Natural killer cell treated with Interleukin-12 subunit alpha and Interleukin-12 subunit beta and Interleukin-15 and Interleukin-18, amount 100 ng/mL, for 72 hours (primary cell): ENCODE measurements at regions not wholly inside any gene's neighbourhood (a gene's known extent, or its start where the extent isn't known, plus 50 kb on each side); places are given as distances from the start of the nearest gene placed in this dataset.

ENCODE experiments used
- ATAC-seq, 2 donors: fragments of 150-1000 bp; cut with Tn5 transposase in 1 of 2; sonication (Bioruptor Pico), chemical (Tn5 transposase) in 1 of 2; 2 replicates each; pipeline ENCODE4 v1.10.0; 2021
- DNase-seq: peaks from one replicate; pipeline ENCODE4 v3.0.0; 2022; ENCODE audit warnings: low spot score
- H3K27ac Mint-ChIP-seq, 2 donors: 1 replicate in 1 of 2; 2 replicates in 1 of 2; pipeline ENCODE4 v1.8.0; 2022; ENCODE audit warnings: mixed read lengths in 2 of 2, mild to moderate bottlenecking in 1 of 2, moderate library complexity in 1 of 2
- H3K27me3 Mint-ChIP-seq, 2 donors: 1 replicate in 1 of 2; 2 replicates in 1 of 2; pipeline ENCODE4 v1.8.0; 2022; ENCODE audit warnings: mixed read lengths in 2 of 2
- H3K36me3 Mint-ChIP-seq: one replicate; pipeline ENCODE4 v1.8.0; 2022; ENCODE audit warnings: mixed read lengths
- H3K4me1 Mint-ChIP-seq, 2 donors: 1 replicate in 1 of 2; 2 replicates in 1 of 2; pipeline ENCODE4 v1.8.0; 2022; ENCODE audit warnings: low read depth in 2 of 2, mixed read lengths in 2 of 2, mild to moderate bottlenecking in 1 of 2
- H3K4me3 Mint-ChIP-seq: one replicate; pipeline ENCODE4 v1.8.0; 2022; ENCODE audit warnings: mixed read lengths
- H3K9me3 Mint-ChIP-seq: 2 replicates; pipeline ENCODE4 v1.8.0; 2022; ENCODE audit warnings: mixed read lengths

- Mint-ChIP-seq H3K27ac (no peak overlapping the region), H3K36me3 (no peaks in the 10 kb centered on the region), H3K27me3 (peaks cover 8 to 13% of the 10 kb centered on the region in 2 donors), H3K4me3 (no peak overlapping the region), H3K9me3 (no peaks in the 10 kb centered on the region), H3K4me1 (no peaks in the 10 kb centered on the region)
- ATAC-seq (peak in 1 of 2 donors; percentile 3), DNase-seq (no peak)
Observed at GRCh38 chr10:129339841-129340240, 127.2 kb upstream of the MGMT start.

DNA sequence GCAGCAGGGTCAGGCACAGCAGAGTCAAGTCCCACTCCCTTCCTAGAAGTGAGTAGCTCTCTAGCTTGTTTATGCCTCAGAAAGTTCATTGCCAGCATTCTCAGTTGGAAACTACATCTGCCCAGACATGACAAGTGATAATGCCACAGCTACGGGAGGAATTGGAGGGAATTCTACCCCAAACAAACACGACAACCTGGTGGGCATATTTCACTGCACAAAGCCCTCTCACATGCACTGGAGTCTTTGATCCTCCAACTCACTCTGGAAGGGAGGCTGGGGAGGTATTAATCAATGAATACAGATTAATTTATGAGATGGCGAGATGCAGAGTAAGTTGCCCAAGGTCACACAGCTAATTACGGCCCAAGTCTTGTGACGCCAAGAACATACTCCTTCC, 126.0 kb upstream of the MGMT start:
- no peaks in the 10 kb centered on the region for H3K36me3 Mint-ChIP-seq
- no peak overlapping the region for H3K27ac Mint-ChIP-seq
- H3K27me3 Mint-ChIP-seq: peaks cover 8 to 13% of the 10 kb centered on the region in 2 donors
- ATAC-seq (no peak), DNase-seq (no peak)
- H3K4me1 Mint-ChIP-seq: no peaks in the 10 kb centered on the region
- H3K4me3 Mint-ChIP-seq: no peak overlapping the region
- no peaks in the 10 kb centered on the region for H3K9me3 Mint-ChIP-seq

- H3K36me3 Mint-ChIP-seq: no peaks in the 10 kb centered on the region
- no peaks in the 10 kb centered on the region for H3K4me1 Mint-ChIP-seq
- DNase-seq (no peak), ATAC-seq (no peak)
- no peak overlapping the region for H3K4me3 Mint-ChIP-seq
- no peaks in the 10 kb centered on the region for H3K9me3 Mint-ChIP-seq
- no peak overlapping the region for H3K27ac Mint-ChIP-seq
- peaks cover 5 to 12% of the 10 kb centered on the region in 2 donors for H3K27me3 Mint-ChIP-seq
Observed at GRCh38 chr10:129342385-129342784, 124.7 kb upstream of the MGMT start.

DNA sequence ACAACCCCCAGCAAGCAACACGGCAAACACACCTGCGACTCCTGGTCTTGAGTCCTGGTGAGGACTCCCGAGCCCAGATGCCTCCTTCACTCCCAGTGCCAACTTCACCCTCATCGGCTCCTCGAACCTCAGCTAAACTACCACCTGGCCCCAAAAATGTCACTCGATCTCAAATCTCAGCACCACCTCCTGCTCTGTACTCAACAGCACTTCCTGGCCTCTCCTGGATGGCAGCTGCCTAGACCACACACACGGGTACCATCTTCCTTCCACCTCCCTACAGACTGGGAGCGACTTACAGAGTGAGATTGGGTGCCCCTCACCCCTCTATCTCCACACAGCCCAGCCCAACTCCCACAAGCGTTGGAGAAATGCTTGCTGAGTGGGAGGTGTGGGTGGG, 123.9 kb upstream of the MGMT start:
- ATAC-seq (peak in 1 of 2 donors; percentile 24), DNase-seq (no peak)
- H3K27ac Mint-ChIP-seq: no peak overlapping the region
- H3K27me3 Mint-ChIP-seq: peaks cover 5 to 12% of the 10 kb centered on the region in 2 donors
- H3K9me3 Mint-ChIP-seq: no peaks in the 10 kb centered on the region
- no peaks in the 10 kb centered on the region for H3K36me3 Mint-ChIP-seq
- H3K4me3 Mint-ChIP-seq: no peak overlapping the region
- no peaks in the 10 kb centered on the region for H3K4me1 Mint-ChIP-seq

DNA sequence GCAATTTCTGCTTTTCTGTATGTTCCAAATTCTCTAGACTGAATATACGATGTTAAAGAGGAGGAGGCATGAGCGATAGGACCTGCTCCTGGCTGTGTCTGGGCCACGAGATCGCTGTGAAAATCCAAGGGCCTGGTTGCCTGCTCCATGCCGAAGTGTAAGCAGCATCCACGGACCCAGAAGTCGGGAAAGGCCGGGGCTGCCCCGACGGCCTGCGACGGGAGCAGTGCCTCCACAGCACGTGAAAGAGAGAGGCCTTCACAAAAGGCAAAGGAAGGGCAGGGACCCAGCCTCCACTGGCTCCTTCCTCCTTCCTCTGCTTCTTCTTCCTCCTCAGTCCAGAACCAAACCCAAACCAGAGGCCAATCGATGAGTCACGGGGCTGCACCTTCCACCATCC, 122.9 kb upstream of the MGMT start:
- Mint-ChIP-seq H3K4me3 (no peak overlapping the region), H3K4me1 (no peaks in the 10 kb centered on the region), H3K36me3 (no peaks in the 10 kb centered on the region), H3K9me3 (no peaks in the 10 kb centered on the region), H3K27ac (no peak overlapping the region), H3K27me3 (peaks cover 3 to 12% of the 10 kb centered on the region in 2 donors)
- ATAC-seq (no peak), DNase-seq (no peak)

GRCh38 chr10:129344731-129345355, 122.2 kb upstream of the MGMT start:
- no peak overlapping the region for H3K4me3 Mint-ChIP-seq
- no peak for DNase-seq
- H3K4me1 Mint-ChIP-seq: no peaks in the 10 kb centered on the region
- no peaks in the 10 kb centered on the region for H3K36me3 Mint-ChIP-seq
- no peak for ATAC-seq
- no peaks in the 10 kb centered on the region for H3K9me3 Mint-ChIP-seq
- H3K27me3 Mint-ChIP-seq: peaks cover 3 to 12% of the 10 kb centered on the region in 2 donors
- no peak overlapping the region for H3K27ac Mint-ChIP-seq

GRCh38 chr10:129345763-129346162, 121.3 kb upstream of the MGMT start:
- DNase-seq (no peak), ATAC-seq (no peak)
- Mint-ChIP-seq H3K9me3 (no peaks in the 10 kb centered on the region), H3K4me1 (no peaks in the 10 kb centered on the region), H3K27me3 (peaks cover 3 to 12% of the 10 kb centered on the region in 2 donors), H3K36me3 (no peaks in the 10 kb centered on the region), H3K27ac (no peak overlapping the region), H3K4me3 (no peak overlapping the region)

- DNase-seq (no peak), ATAC-seq (no peak)
- H3K9me3 Mint-ChIP-seq: no peaks in the 10 kb centered on the region
- H3K36me3 Mint-ChIP-seq: no peaks in the 10 kb centered on the region
- H3K4me1 Mint-ChIP-seq: no peaks in the 10 kb centered on the region
- H3K4me3 Mint-ChIP-seq: no peak overlapping the region
- no peak overlapping the region for H3K27ac Mint-ChIP-seq
- peaks cover 8 to 25% of the 10 kb centered on the region in 2 donors for H3K27me3 Mint-ChIP-seq
Observed at GRCh38 chr10:129350690-129351089, 116.4 kb upstream of the MGMT start.

DNA sequence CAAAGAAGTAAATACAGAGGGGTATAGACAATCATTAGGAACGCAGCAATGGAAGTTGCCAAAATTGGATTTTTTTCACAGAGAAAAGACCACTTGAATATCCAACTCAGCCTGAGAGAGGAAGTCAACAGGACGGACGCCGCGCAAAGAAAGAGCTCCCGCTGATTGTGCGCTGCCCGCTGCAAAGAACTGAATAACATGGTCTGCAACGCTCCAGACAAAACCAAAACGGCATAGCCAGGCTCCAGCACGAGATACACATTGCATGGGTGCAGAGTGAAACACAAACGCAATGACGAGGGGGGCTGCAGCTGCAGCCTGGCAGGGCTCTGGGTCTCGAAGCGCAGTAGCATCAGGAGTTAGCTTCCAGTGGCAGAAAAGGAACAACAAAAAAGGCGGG, 113.9 kb upstream of the MGMT start:
- Mint-ChIP-seq H3K4me3 (no peak overlapping the region), H3K9me3 (no peaks in the 10 kb centered on the region), H3K36me3 (no peaks in the 10 kb centered on the region), H3K27ac (no peak overlapping the region), H3K27me3 (peaks cover 13 to 30% of the 10 kb centered on the region in 2 donors), H3K4me1 (no peaks in the 10 kb centered on the region)
- DNase-seq: no peak
- no peak for ATAC-seq

GRCh38 chr10:129360046-129360445, 107.0 kb upstream of the MGMT start:
- Mint-ChIP-seq H3K9me3 (no peaks in the 10 kb centered on the region), H3K36me3 (no peaks in the 10 kb centered on the region), H3K27me3 (peaks cover 16 to 33% of the 10 kb centered on the region in 2 donors), H3K4me1 (no peaks in the 10 kb centered on the region), H3K27ac (no peak overlapping the region), H3K4me3 (no peak overlapping the region)
- DNase-seq (no peak), ATAC-seq (no peak)

DNA sequence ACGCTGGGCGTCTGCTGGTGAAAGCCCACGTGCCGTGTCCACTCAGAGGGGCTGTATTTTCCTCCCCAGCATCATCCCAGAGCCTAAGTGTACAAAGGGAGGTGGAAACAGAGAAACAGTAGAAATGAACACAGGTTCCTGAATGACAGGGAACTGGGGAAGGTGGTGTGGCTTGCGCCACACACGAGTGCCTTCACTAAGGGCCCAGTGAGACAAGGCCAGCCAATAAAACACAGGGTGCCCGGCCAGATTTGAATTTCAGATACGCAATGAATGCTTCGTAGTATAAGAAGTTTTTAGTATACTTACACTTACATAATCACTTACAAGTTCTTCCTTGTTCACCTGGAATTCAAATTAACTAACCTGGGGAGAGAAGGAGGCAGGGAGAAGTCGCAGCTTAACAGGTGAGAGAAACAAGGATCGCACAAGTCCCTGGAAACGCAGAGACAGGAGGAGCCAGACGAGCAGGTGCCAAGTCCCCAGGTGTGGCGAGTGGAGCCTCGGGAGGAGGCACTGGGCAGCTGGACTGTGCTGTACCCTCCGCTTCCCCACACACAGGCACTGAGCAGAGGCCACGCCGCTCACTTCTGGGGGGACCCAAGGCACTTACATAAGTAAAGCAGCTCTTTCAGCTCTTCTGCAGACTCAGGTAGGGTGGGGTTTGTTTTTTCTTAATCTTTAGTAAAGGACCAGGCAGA, 105.2 kb upstream of the MGMT start:
- Mint-ChIP-seq H3K4me3 (no peak overlapping the region), H3K9me3 (no peaks in the 10 kb centered on the region), H3K4me1 (no peaks in the 10 kb centered on the region), H3K27me3 (peaks cover 16 to 29% of the 10 kb centered on the region in 2 donors), H3K36me3 (no peaks in the 10 kb centered on the region), H3K27ac (no peak overlapping the region)
- DNase-seq: no peak
- ATAC-seq: peak in 1 of 2 donors; percentile 46

- Mint-ChIP-seq H3K4me1 (no peaks in the 10 kb centered on the region), H3K36me3 (no peaks in the 10 kb centered on the region), H3K27ac (no peak overlapping the region), H3K4me3 (no peak overlapping the region), H3K9me3 (no peaks in the 10 kb centered on the region), H3K27me3 (peaks cover 14 to 30% of the 10 kb centered on the region in 2 donors)
- no peak for ATAC-seq
- no peak for DNase-seq
Observed at GRCh38 chr10:129364949-129365348, 102.1 kb upstream of the MGMT start.

DNA sequence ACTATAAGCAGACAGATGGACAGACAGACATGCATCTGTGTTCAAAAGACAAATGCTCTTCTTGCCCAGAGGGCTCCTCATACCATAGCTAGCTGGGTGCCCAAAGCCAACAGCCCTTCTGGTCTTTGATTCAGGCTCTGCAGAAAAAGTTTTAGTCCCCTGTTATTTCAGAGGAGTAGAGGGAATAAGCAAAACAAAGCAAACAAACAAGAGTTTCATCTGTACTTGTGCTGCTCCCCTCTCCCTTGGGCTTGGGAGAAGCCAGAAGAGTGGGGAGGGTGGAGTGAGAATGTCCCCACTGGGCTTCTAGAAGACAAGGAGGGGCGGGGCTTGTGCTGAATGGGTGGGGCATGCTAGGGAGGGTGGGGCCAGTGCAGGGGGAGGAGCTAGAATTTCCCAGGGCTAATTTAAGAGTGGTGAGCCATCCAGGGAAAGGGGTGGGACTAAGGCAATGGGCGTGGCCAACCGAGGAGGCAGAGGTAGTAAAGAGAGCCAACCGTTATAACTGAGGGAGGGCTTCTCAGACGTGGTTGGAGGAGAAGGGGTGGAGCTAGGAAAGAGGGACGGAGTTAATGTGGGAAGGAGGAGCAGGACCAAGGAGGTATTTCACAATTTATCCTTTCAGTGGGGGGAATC, 101.2 kb upstream of the MGMT start:
- Mint-ChIP-seq H3K27ac (no peak overlapping the region), H3K4me1 (no peaks in the 10 kb centered on the region), H3K4me3 (no peak overlapping the region), H3K27me3 (peaks cover 16 to 35% of the 10 kb centered on the region in 2 donors), H3K36me3 (no peaks in the 10 kb centered on the region), H3K9me3 (no peaks in the 10 kb centered on the region)
- peak in 1 of 2 donors; percentile 45 for ATAC-seq
- DNase-seq: no peak

DNA sequence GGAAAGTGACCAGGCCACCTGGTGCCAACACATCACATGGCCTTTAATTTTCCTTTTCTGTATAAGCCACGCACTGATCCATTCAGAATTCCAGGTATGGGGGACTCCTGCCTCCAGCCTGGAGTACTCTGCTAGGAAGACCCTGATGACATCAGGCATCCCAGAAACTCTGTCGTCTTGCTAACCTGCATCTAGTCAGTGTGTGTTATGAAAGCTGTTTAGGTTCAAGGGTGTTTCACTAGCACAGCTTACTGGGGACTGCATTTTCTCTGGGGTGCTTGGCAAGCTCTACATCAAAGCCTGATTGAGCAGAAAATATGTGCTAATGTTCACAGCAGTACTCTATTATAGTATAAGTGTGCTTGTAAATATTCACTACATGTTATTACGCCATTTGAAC, 100.6 kb upstream of the MGMT start:
- Mint-ChIP-seq H3K27ac (no peak overlapping the region), H3K36me3 (no peaks in the 10 kb centered on the region), H3K4me1 (no peaks in the 10 kb centered on the region), H3K27me3 (peaks cover 21 to 35% of the 10 kb centered on the region in 2 donors), H3K4me3 (no peak overlapping the region), H3K9me3 (no peaks in the 10 kb centered on the region)
- no peak for ATAC-seq
- no peak for DNase-seq
